HepG2 (cell line): ENCODE measurements at regions not wholly inside any gene's neighbourhood (a gene's known extent, or its start where the extent isn't known, plus 50 kb on each side); places are given as distances from the start of the nearest gene placed in this dataset.

Experiments
- ATAC-seq: fragments of 200-7000 bp; cut with Tn5 transposase; 3 replicates; pipeline ENCODE4 v1.9.1; 2020; ENCODE audit warnings: mild to moderate bottlenecking, moderate library complexity
- BruUV-seq: library from RNA; stranded (reverse); fragments of 400-500 nt; replicated peaks from 2 replicates; lab custom pipeline; 2021; lab: Mats Ljungman, UMichigan
- CTCF ChIA-PET: fragments of 300-600 bp; formaldehyde crosslinking; extraction: SDS; loops from one replicate; lab custom pipeline; 2021; ENCODE audit warnings: low total read pairs, inconsistent platforms, low intra/inter-chr PET ratio; lab: Yijun Ruan, JAX
- POLR2A ChIA-PET: fragments of 350-600 bp; sonication (Branson Sonifier 250); formaldehyde crosslinking; loops from one replicate; lab custom pipeline; 2020; ENCODE audit warnings: antibody characterized with exemption, inconsistent platforms; lab: Yijun Ruan, JAX
- DNase-seq: peaks from one replicate; pipeline ENCODE4 v3.0.0-alpha.2; 2015; ENCODE audit warnings: low spot score
- FAIRE-seq: peaks from 3 replicates; lab custom pipeline; 2011; peaks lifted over from hg19 to GRCh38; lab: Jason Lieb, UNC
- H2AFZ ChIP-seq: one replicate; pipeline ENCODE4 v1.6.1; 2011; ENCODE audit warnings: low read length, inconsistent platforms
- H3K27ac ChIP-seq: fragments of 300-600 bp; 3 replicates; pipeline ENCODE4 v1.8.0; 2011; ENCODE audit warnings: mixed run types, mild to moderate bottlenecking, mixed read lengths, low read length, inconsistent platforms; ENCODE audit not compliant: insufficient read depth; ENCODE audit errors: extremely low read length
- H3K27me3 ChIP-seq, 2 experiments: fragments of 200-600 bp in 1 of 2; 2 replicates in 1 of 2; 3 replicates in 1 of 2; pipeline versions ENCODE4 v1.6.0 to v1.8.0; 2011; ENCODE audit warnings: low read length in 2 of 2, mild to moderate bottlenecking in 2 of 2, moderate library complexity in 2 of 2, inconsistent platforms in 1 of 2; ENCODE audit not compliant: insufficient read depth in 2 of 2, control insufficient read depth in 1 of 2
- H3K36me3 ChIP-seq, 2 experiments: fragments of 200-600 bp in 1 of 2; replicated peaks in 1 of 2; 2 replicates in 1 of 2; 3 replicates in 1 of 2; pipeline versions ENCODE4 v1.5.1 to v1.8.0; 2011; ENCODE audit warnings: low read length in 2 of 2, inconsistent platforms in 1 of 2; ENCODE audit not compliant: insufficient read depth in 2 of 2, control insufficient read depth in 1 of 2
- H3K4me1 ChIP-seq: 2 replicates; pipeline ENCODE4 v1.5.1; 2012; ENCODE audit warnings: low read length, inconsistent platforms; ENCODE audit not compliant: insufficient read depth
- H3K4me2 ChIP-seq: 2 replicates; pipeline ENCODE4 v1.6.0; 2011; ENCODE audit warnings: low read depth, low read length, inconsistent platforms
- H3K4me3 ChIP-seq, 3 experiments: fragments of 200-600 bp in 1 of 3; sonication (generic), shearing (Covaris generic) in 1 of 3; replicated peaks in 1 of 3; 2 replicates each; pipeline ENCODE4 v1.5.1; 2011 to 2016; ENCODE audit warnings: low read length in 3 of 3, inconsistent platforms in 2 of 3, low read depth in 2 of 3, mild to moderate bottlenecking in 2 of 3, control low read depth in 1 of 3, mixed read lengths in 1 of 3; ENCODE audit not compliant: insufficient read depth in 1 of 3
- H3K79me2 ChIP-seq: one replicate; pipeline ENCODE4 v1.6.1; 2011; ENCODE audit warnings: low read length, inconsistent platforms; ENCODE audit not compliant: insufficient read depth
- H3K9ac ChIP-seq: 2 replicates; pipeline ENCODE4 v1.6.0; 2011; ENCODE audit warnings: mild to moderate bottlenecking, low read depth, low read length, inconsistent platforms; ENCODE audit not compliant: insufficient read depth
- H3K9me3 ChIP-seq: 2 replicates; pipeline ENCODE4 v1.5.1; 2012; ENCODE audit warnings: mild to moderate bottlenecking, low read length
- H4K20me1 ChIP-seq: 2 replicates; pipeline ENCODE4 v1.6.0; 2011; ENCODE audit warnings: inconsistent platforms, mild to moderate bottlenecking, low read length, moderate library complexity; ENCODE audit not compliant: insufficient read depth
- MED13 ChIP-seq: sonication (generic); formaldehyde crosslinking; IDR thresholded peaks from 2 replicates; pipeline ENCODE4 v1.5.0; 2020; ENCODE audit warnings: missing genetic modification reagents
- SOX6 ChIP-seq, 2 experiments: fragments of 450-650 bp in 1 of 2; sonication (generic) in 1 of 2; formaldehyde crosslinking in 1 of 2; IDR thresholded peaks; 2 replicates each; pipeline versions ENCODE4 v1.4.0 to v1.6.1; 2017 to 2020; ENCODE audit warnings: antibody characterized with exemption in 1 of 2, mild to moderate bottlenecking in 1 of 2, missing genetic modification reagents in 1 of 2
- ZNF225 ChIP-seq: sonication (generic); formaldehyde crosslinking; IDR thresholded peaks from 2 replicates; pipeline ENCODE4 v1.4.0; 2020; ENCODE audit warnings: mild to moderate bottlenecking, missing genetic modification reagents
- ZNF234 ChIP-seq: sonication (generic); formaldehyde crosslinking; conservative IDR thresholded peaks from 2 replicates; pipeline ENCODE4 v1.5.1; 2020; ENCODE audit warnings: mild to moderate bottlenecking, missing genetic modification reagents
- ZNF567 ChIP-seq: sonication (generic); formaldehyde crosslinking; IDR thresholded peaks from 2 replicates; pipeline ENCODE4 v1.8.1; 2023; ENCODE audit warnings: mild to moderate bottlenecking, missing genetic modification reagents, borderline replicate concordance
- ZNF605 ChIP-seq: sonication (generic); formaldehyde crosslinking; IDR thresholded peaks from 2 replicates; pipeline ENCODE4 v1.8.0; 2022; ENCODE audit warnings: mild to moderate bottlenecking, missing genetic modification reagents
- WGBS: methylation state at CpG from one replicate; pipeline ENCODE4 v1.1.6; 2017; ENCODE audit warnings: low lambda C conversion rate; 5-methylcytosine and 5-hydroxymethylcytosine counted together
- in situ Hi-C: cut with HindIII; loops from 2 replicates; pipeline ENCODE4 v1.10.0; 2017; ENCODE audit warnings: low pct_unique_long_range_greater_than_20kb; ENCODE audit not compliant: extremely low pct_ligation_motif_present
- intact Hi-C: fragments of 100-400 bp; cut with micrococcal nuclease; formaldehyde crosslinking; loops from one replicate; pipeline ENCODE4 v1.10.0; 2022; ENCODE audit not compliant: unreplicated experiment
- TF ChIP-seq, protein P1 (sequence below): IDR thresholded peaks from 2 replicates; pipeline ENCODE4 v1.6.1; 2018; ENCODE audit warnings: missing genetic modification reagents, mild to moderate bottlenecking, missing compliant biosample characterization
- TF ChIP-seq, protein P2 (sequence below): sonication (generic); formaldehyde crosslinking; IDR thresholded peaks from 2 replicates; pipeline ENCODE4 v1.4.0; 2020; ENCODE audit warnings: mild to moderate bottlenecking, low read depth, missing genetic modification reagents
- TF ChIP-seq, protein P3 (sequence below): sonication (generic); formaldehyde crosslinking; conservative IDR thresholded peaks from 2 replicates; pipeline ENCODE4 v1.4.0; 2020; ENCODE audit warnings: missing genetic modification reagents
- TF ChIP-seq, protein P4 (sequence below): sonication (generic); formaldehyde crosslinking; IDR thresholded peaks from 2 replicates; pipeline ENCODE4 v1.4.0; 2020; ENCODE audit warnings: mild to moderate bottlenecking, missing genetic modification reagents, borderline replicate concordance
- TF ChIP-seq, protein P5 (sequence below): sonication (generic); IDR thresholded peaks from 2 replicates; pipeline ENCODE4 v1.6.1; 2016; ENCODE audit warnings: low read depth, borderline replicate concordance

DNA sequence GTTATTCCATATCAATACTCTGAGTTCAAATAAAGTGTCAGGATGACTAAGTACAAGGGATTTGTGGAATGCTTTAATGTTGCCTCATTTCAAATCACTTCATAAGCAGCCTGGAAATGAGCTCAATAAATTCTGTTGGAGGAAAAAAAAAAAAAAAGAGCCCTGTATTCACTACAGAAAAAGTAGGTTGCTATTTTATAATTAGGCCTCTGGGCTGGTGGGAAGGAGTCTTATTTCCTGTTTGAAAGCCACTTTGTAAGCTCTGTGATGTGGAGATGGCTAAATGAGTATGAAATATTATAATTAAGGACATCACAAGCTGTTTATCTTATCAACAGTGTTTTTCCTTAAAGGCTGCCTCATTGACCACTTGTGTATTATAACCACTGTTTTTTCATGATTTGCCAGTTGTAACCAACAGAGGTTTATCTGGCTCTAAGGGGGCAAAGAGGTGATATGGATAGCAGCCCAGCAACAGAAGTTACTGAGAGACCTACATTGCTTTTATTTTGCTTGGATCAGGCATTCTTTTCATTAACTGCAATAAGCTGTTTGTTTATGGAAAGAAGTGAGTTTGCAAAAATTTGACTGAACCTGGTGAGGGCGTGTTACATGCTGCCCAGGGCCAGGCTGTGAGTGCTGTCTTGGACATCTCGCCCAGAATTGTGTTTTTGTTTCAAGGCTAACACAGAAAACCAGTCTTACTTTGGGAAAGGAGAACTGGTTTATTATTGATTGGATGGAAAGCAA lies 563.3 kb upstream of the MAP3K7 start (continued):
- TF ChIP-seq, protein P1, sequence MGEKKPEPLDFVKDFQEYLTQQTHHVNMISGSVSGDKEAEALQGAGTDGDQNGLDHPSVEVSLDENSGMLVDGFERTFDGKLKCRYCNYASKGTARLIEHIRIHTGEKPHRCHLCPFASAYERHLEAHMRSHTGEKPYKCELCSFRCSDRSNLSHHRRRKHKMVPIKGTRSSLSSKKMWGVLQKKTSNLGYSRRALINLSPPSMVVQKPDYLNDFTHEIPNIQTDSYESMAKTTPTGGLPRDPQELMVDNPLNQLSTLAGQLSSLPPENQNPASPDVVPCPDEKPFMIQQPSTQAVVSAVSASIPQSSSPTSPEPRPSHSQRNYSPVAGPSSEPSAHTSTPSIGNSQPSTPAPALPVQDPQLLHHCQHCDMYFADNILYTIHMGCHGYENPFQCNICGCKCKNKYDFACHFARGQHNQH (CRISPR knock-in tag) = no peak
- no peak for TF ChIP-seq MED13 (CRISPR knock-in tag)

DNA sequence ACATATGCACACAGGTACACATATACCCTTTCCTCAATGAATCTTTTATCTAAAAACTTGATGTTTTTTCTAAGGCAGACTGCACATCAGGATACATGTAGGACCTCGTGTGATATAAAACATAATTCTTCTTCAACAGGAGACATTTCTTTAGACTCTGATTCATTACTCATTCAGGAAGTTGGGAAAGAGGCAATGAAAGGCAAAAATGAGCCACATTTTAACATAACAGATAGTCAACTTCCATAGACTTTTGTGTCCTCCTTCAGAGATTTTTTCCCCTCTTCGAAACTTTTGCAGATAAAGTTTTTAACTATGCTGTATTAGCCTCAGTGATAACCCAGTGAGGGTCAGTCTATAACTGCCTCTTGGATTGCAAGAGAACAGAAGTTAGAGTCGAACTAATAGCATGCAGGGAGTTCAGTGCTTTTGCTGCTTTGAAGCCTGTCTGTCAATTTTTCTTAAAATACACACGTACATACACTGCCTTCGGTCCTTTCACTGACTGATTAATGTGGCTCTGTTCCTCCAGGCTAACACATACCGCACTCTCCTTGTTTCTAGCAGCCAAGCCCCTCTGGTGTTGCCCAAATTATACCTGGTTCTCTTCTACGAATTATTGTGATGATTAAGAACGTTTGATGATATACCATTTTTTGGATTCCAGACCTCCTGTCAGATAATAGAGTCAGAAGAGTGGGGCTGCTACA lies 562.5 kb upstream of the MAP3K7 start:
- Histone ChIP-seq H3K4me1 (no peaks in the 10 kb centered on the region), H3K27ac (no peak overlapping the region), H3K36me3 (no peaks in the 10 kb centered on the region), H3K9me3 (no peaks in the 10 kb centered on the region), H3K4me3 (no peak overlapping the region), H4K20me1 (no peaks in the 10 kb centered on the region), H3K4me2 (no peak overlapping the region), H2AFZ (no peak overlapping the region), H3K27me3 (no peaks in the 10 kb centered on the region), H3K79me2 (no peaks in the 10 kb centered on the region), H3K9ac (no peak overlapping the region)
- BruUV-seq = no TSS peak
- DNase-seq (no peak), ATAC-seq (no peak), FAIRE-seq (no peak)
- ChIA-PET CTCF (no interaction called here), POLR2A (no interaction called here)
- intact Hi-C loops = no loop called here
- WGBS = 11% methylated on average over 8 of the region's 8 CpGs
- TF ChIP-seq, protein P2, sequence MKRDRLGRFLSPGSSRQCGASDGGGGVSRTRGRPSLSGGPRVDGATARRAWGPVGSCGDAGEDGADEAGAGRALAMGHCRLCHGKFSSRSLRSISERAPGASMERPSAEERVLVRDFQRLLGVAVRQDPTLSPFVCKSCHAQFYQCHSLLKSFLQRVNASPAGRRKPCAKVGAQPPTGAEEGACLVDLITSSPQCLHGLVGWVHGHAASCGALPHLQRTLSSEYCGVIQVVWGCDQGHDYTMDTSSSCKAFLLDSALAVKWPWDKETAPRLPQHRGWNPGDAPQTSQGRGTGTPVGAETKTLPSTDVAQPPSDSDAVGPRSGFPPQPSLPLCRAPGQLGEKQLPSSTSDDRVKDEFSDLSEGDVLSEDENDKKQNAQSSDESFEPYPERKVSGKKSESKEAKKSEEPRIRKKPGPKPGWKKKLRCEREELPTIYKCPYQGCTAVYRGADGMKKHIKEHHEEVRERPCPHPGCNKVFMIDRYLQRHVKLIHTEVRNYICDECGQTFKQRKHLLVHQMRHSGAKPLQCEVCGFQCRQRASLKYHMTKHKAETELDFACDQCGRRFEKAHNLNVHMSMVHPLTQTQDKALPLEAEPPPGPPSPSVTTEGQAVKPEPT (CRISPR knock-in tag) = no peak
- TF ChIP-seq, protein P3, sequence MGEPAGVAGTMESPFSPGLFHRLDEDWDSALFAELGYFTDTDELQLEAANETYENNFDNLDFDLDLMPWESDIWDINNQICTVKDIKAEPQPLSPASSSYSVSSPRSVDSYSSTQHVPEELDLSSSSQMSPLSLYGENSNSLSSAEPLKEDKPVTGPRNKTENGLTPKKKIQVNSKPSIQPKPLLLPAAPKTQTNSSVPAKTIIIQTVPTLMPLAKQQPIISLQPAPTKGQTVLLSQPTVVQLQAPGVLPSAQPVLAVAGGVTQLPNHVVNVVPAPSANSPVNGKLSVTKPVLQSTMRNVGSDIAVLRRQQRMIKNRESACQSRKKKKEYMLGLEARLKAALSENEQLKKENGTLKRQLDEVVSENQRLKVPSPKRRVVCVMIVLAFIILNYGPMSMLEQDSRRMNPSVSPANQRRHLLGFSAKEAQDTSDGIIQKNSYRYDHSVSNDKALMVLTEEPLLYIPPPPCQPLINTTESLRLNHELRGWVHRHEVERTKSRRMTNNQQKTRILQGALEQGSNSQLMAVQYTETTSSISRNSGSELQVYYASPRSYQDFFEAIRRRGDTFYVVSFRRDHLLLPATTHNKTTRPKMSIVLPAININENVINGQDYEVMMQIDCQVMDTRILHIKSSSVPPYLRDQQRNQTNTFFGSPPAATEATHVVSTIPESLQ (CRISPR knock-in tag) = no peak
- TF ChIP-seq, protein P4, sequence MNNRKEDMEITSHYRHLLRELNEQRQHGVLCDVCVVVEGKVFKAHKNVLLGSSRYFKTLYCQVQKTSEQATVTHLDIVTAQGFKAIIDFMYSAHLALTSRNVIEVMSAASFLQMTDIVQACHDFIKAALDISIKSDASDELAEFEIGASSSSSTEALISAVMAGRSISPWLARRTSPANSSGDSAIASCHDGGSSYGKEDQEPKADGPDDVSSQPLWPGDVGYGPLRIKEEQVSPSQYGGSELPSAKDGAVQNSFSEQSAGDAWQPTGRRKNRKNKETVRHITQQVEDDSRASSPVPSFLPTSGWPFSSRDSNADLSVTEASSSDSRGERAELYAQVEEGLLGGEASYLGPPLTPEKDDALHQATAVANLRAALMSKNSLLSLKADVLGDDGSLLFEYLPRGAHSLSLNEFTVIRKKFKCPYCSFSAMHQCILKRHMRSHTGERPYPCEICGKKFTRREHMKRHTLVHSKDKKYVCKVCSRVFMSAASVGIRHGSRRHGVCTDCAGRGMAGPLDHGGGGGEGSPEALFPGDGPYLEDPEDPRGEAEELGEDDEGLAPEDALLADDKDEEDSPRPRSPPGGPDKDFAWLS = no peak
- TF ChIP-seq, protein P1 (CRISPR knock-in tag) = no peak
- TF ChIP-seq SOX6 (IDR thresholded peaks at IDR 0.05) (no peak), SOX6 (CRISPR knock-in tag; IDR thresholded peaks at IDR 0.05) (no peak), ZNF567 (no peak), ZNF605 (no peak), ZNF234 (CRISPR knock-in tag) (no peak), ZNF225 (CRISPR knock-in tag) (no peak)
- TF ChIP-seq, protein P5, sequence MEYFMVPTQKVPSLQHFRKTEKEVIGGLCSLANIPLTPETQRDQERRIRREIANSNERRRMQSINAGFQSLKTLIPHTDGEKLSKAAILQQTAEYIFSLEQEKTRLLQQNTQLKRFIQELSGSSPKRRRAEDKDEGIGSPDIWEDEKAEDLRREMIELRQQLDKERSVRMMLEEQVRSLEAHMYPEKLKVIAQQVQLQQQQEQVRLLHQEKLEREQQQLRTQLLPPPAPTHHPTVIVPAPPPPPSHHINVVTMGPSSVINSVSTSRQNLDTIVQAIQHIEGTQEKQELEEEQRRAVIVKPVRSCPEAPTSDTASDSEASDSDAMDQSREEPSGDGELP = no peak
- in situ Hi-C loops = no loop called here
